H1 (cell line): ENCODE measurements at regions not wholly inside any gene's neighbourhood (a gene's known extent, or its start where the extent isn't known, plus 50 kb on each side); places are given as distances from the start of the nearest gene placed in this dataset.

Experiments used
- EP300 ChIP-seq, 2 experiments: IDR thresholded peaks; 1 replicate in 1 of 2; 2 replicates in 1 of 2; pipeline ENCODE4 v1.6.1; 2011 to 2012; ENCODE audit warnings: low read depth in 2 of 2, low read length in 2 of 2, mild to moderate bottlenecking in 2 of 2, borderline replicate concordance in 1 of 2, inconsistent platforms in 1 of 2, moderate library complexity in 1 of 2
- EZH2 ChIP-seq: fragments of 200-600 bp; sonication (generic); IDR thresholded peaks from 2 replicates; pipeline ENCODE4 v1.7.1; 2012; ENCODE audit warnings: low read depth, mild to moderate bottlenecking, moderate library complexity, low read length, inconsistent platforms; ENCODE audit not compliant: severe bottlenecking
- GTF2F1 ChIP-seq: IDR thresholded peaks from 2 replicates; pipeline ENCODE4 v1.6.1; 2012; ENCODE audit warnings: low read depth, low read length, improper control_type of control experiment, borderline replicate concordance
- POLR2A ChIP-seq, 2 experiments: IDR thresholded peaks; 1 replicate in 1 of 2; 2 replicates in 1 of 2; pipeline ENCODE4 v1.6.1; 2011; ENCODE audit warnings: low read depth in 2 of 2, low read length in 2 of 2, mild to moderate bottlenecking in 2 of 2; ENCODE audit errors: control extremely low read depth in 1 of 2
- POLR2AphosphoS5 ChIP-seq: IDR thresholded peaks from 2 replicates; pipeline ENCODE4 v1.6.1; 2011; ENCODE audit warnings: low read depth, low read length
- RXRA ChIP-seq: IDR thresholded peaks from 2 replicates; pipeline ENCODE4 v1.6.1; 2011; ENCODE audit warnings: low read depth, mild to moderate bottlenecking, low read length, moderate library complexity; ENCODE audit not compliant: insufficient read depth
- SIN3A ChIP-seq, 2 experiments: IDR thresholded peaks in 1 of 2; conservative IDR thresholded peaks in 1 of 2; 2 replicates each; pipeline ENCODE4 v1.6.1; 2011 to 2012; ENCODE audit warnings: low read length in 2 of 2, improper control_type of control experiment in 1 of 2, low read depth in 1 of 2, mild to moderate bottlenecking in 1 of 2
- SIX5 ChIP-seq: IDR thresholded peaks from 2 replicates; pipeline ENCODE4 v1.6.1; 2011; ENCODE audit warnings: mild to moderate bottlenecking, low read depth, low read length
- SRF ChIP-seq: IDR thresholded peaks from 2 replicates; pipeline ENCODE4 v1.6.1; 2011; ENCODE audit warnings: mild to moderate bottlenecking, low read depth, low read length, moderate library complexity
- ZNF274 ChIP-seq: IDR thresholded peaks from 2 replicates; pipeline ENCODE4 v1.7.0; 2012; ENCODE audit warnings: low read length, borderline replicate concordance; ENCODE audit errors: extremely low read depth
- TF ChIP-seq, protein P1 (sequence below), 3 experiments: IDR thresholded peaks; 1 replicate in 2 of 3; 2 replicates in 1 of 3; pipeline versions ENCODE4 v1.5.1 to v1.6.1; 2011; ENCODE audit warnings: low read length in 3 of 3, mild to moderate bottlenecking in 3 of 3, inconsistent platforms in 2 of 3, low read depth in 1 of 3, moderate library complexity in 1 of 3; ENCODE audit not compliant: insufficient read depth in 1 of 3; ENCODE audit errors: control extremely low read depth in 1 of 3
- TF ChIP-seq, protein P2 (sequence below): IDR thresholded peaks from 2 replicates; pipeline ENCODE4 v1.6.1; 2012; ENCODE audit warnings: inconsistent platforms

DNA sequence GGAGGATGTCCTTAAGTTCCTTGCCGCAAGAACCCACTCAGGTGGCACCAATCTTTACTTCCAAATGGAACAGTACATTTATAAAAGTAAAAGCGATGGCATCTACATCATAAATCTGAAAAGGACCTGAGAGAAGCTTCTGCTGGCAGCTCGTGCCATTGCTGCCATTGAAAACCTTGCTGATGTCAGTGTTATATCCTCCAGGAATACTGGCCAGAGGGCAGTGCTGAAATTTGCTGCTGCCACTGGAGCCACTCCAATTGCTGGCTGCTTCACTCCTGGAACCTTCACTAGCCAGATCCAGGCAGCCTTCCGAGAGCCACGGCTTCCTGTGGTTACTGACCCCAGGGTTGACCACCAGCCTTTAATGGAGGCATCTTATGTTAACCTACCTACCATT, 191.7 kb downstream of the TRIM27 start:
- TF ChIP-seq POLR2A (IDR thresholded peaks at IDR 0.05; ENCODE audit: control extremely low read depth in 1 of 2, low read depth in 2 of 2, low read length in 2 of 2) (no peak), ZNF274 (no peak), POLR2AphosphoS5 (no peak), EP300 (IDR thresholded peaks at IDR 0.05; ENCODE audit: borderline replicate concordance in 1 of 2, low read depth in 2 of 2, low read length in 2 of 2) (no peak), SIX5 (no peak), SIN3A (conservative IDR thresholded peaks at IDR 0.05 in 1 of 2, IDR thresholded peaks at IDR 0.05 in 1 of 2; ENCODE audit: low read depth in 1 of 2, low read length in 2 of 2) (no peak), RXRA (no peak), SRF (no peak), EZH2 (no peak), GTF2F1 (no peak)
- TF ChIP-seq, protein P1, sequence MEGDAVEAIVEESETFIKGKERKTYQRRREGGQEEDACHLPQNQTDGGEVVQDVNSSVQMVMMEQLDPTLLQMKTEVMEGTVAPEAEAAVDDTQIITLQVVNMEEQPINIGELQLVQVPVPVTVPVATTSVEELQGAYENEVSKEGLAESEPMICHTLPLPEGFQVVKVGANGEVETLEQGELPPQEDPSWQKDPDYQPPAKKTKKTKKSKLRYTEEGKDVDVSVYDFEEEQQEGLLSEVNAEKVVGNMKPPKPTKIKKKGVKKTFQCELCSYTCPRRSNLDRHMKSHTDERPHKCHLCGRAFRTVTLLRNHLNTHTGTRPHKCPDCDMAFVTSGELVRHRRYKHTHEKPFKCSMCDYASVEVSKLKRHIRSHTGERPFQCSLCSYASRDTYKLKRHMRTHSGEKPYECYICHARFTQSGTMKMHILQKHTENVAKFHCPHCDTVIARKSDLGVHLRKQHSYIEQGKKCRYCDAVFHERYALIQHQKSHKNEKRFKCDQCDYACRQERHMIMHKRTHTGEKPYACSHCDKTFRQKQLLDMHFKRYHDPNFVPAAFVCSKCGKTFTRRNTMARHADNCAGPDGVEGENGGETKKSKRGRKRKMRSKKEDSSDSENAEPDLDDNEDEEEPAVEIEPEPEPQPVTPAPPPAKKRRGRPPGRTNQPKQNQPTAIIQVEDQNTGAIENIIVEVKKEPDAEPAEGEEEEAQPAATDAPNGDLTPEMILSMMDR (IDR thresholded peaks at IDR 0.05; ENCODE audit: control extremely low read depth in 1 of 3, insufficient read depth in 1 of 3, low read depth in 1 of 3, low read length in 3 of 3): no peak
- TF ChIP-seq, protein P2, sequence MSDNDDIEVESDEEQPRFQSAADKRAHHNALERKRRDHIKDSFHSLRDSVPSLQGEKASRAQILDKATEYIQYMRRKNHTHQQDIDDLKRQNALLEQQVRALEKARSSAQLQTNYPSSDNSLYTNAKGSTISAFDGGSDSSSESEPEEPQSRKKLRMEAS: no peak
